T-helper 9 cell (primary cell): ENCODE measurements at regions not wholly inside any gene's neighbourhood (a gene's known extent, or its start where the extent isn't known, plus 50 kb on each side); places are given as distances from the start of the nearest gene placed in this dataset.

Experiments
- DNase-seq: peaks from one replicate; pipeline ENCODE4 v3.0.0-alpha.2; 2020

DNA sequence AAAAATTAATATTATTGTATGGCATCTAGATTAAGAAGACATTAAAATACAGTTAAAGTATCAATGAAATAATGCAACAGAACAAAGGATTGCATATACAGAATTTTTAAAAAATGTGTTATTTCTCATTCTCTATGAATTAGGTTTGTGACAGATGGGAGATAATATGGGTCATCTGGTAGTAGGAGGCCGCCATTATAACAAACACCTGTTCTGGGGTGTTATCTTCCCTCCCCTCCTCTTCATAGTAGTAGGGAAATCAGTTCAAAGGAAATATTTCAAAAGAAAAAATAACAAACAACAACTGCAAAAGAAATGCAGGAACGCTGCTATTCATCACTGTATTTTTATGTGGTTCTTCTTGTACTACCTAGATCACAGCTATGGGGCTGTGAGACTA lies 187.0 kb upstream of the ATP2B1 start:
- DNase-seq, result no peak

DNA sequence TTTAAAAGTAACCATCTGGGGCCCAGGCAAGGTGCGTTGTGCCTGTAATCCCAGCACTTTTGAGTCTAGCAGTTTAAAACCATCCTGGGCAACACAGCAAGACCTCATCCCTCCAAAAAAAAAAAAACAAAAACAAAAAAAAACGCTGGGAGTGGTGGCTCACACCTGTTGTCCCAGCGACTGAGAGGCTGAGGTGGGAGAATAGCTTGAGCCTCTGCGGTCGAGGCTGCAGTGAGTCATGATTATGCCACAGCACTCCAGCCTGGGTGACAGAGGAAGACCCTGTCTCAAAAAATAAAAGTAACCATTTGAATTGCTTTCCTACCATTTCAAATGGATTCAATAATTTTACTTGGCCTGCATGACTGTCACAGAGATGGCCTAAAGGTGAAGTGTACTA lies 186.5 kb upstream of the ATP2B1 start:
- DNase-seq, result no peak

GRCh38 chr12:89893972-89894706 lies 185.5 kb upstream of the ATP2B1 start:
- no peak for DNase-seq

DNA sequence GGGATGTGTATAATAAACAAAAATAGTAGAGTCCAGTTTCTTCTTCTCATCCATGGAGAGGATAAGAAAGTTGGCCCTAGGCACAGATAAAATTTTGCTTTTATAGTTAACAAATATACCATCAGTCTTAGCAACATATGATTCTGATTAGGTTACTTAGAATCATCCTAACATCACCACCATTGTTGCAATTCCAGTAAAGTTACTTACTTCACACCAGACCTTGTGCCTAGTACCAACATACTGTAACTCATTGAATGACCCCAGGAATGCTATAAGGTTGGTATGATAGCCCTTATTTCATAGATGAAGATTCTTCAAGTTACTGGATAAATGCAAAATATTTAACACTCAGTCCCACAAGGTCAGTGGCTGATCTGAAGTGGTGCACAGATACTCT lies 183.8 kb upstream of the ATP2B1 start:
- no peak for DNase-seq

GRCh38 chr12:89891933-89892332 lies 183.3 kb upstream of the ATP2B1 start:
- no peak for DNase-seq

GRCh38 chr12:89890161-89890560 lies 181.5 kb upstream of the ATP2B1 start:
- DNase-seq, result no peak

DNA sequence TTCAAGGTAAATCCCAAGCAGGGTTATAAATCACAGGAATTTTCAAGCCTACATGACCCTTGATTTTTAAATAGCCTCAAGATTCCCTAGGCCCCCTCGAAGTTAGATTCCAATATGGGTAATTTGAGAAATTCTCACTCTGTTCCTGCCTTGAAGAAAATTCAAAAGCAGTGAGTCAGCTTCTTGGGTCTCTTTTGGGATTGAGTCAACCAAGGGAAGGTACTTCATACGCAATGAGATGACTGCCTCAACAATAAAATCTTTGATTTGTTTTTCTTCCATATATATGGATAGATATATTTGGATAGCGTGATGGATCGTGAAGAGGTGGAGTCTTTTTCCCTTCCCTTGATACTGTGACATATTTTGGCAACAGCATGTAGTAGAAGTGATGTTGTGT lies 180.4 kb upstream of the ATP2B1 start:
- DNase-seq, result no peak

- DNase-seq, result no peak
Measured at GRCh38 chr12:89884952-89885351, 176.3 kb upstream of the ATP2B1 start.

DNA sequence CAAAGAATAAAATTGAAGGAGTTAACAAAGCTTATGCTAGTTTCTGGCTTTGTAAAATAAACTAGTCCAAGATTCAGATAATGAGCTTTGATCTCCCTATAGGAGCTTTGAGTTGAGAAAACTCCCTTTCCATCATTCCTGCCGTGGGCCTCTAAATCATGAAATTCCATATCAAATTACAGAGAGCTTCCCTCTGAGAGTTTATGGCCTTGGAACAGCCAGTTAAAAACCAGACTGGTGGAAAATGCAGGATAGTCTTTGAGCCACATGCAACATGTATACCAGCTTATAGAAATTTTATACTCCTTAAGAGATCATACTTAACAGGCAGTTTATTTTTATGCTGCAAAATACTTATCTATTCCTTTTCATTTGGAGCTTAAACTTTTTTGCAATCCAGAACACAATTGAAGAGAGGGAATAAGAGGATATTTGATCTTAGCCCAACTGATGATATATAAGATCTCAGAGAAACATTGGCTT lies 175.8 kb upstream of the ATP2B1 start:
- DNase-seq, result no peak

DNA sequence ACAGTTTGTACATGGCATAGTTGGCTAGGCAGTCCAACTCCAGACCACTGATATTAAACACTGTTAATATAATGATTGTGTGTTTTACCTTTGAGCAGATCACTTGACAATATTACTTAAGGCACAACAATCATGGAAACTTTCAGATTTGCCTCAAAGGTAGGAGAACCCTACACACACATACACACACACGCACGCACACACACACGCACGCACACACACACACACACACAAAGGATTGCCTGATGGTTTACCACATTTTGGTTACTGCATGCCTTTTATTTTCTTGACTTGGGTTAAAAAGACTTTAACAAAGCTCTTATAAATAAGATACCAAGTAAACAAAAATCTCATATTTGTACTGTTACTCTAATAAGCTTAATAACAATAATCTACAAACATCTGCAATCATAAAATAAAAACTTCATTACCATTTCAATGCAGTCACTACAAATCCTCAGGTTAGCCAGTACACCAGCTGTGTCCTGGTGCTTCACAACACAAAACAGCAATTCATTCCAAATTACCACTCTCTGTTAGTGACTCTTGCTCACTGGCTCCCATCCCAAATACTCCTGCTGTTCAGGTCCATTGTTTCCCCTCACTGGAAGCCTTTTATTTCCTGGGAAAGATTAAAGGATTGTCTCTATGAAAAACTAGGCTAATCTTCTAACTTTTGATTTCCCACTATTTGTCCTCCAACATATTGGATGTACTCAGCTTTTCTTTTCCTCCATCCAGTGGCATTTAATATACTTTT lies 175.2 kb upstream of the ATP2B1 start:
- DNase-seq, result no peak

- no peak for DNase-seq
Measured at GRCh38 chr12:89882792-89883191, 174.2 kb upstream of the ATP2B1 start.

- no peak for DNase-seq
Measured at GRCh38 chr12:89882050-89882449, 173.4 kb upstream of the ATP2B1 start.

DNA sequence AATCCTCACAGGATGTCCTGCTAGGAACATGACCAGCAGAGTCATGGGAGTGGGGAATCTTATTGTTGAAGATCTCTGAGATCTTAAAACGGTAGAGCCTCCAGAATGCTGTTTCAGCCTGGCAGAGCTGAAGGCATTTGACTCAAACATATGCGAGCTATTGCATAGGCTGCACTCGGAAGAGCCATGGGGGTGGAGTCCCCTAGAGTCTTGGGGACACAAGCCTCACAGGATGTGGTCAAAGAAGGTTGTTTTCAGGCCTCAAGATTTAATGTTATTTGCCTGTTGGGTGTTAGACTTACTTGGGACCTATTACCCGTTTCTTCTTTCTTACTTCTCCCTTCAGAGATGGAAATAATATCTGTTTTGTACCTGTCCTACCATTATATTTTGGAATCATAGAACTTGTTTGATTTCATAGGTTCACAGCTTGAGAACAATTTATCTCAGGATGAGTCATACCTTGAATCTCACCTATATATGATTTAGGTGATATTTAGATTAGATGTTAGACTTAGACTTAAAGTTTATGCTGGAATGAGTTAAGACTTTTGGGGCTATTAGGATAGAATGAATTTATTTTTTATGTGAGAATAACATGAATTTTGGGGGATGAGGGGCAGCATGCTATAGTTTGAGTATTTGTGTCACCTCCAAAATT lies 172.2 kb upstream of the ATP2B1 start:
- DNase-seq, result peak; percentile 12

DNA sequence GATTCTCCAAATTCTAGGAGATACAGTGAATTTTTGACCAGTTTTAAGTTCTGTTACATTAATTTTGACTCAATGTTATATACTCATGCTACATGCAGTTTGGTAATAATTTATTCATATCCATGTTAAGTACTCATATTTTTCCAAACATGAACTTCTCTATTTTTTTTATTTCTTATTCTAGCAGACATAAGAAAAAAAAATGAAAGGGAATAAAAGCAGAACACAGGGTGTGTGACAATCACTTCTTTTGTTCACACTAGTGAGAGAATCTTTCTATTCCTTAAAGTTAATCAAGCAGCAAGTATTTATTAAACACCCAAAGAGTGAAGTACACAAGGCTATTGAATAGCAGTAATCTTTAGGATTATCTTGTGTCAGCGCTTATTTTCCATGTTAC lies 171.1 kb upstream of the ATP2B1 start:
- no peak for DNase-seq

DNA sequence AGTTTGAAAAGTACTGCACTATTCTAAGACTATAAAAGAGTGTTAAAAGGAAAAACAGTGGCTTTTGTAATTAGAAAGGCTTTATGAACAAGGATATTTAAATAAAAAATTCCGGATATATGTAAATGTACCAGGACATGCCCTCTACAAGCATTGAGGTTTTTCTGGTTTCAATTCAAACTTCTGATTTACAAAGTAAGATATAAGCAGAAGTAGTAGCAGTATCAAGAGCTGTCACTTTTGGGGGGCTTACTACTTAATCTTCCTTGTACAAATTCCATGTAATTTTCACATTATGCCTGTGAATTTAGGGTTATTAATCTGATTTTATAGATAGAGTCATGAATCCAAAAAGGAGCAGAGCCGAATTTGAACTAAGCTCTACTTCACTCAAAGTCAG lies 170.3 kb upstream of the ATP2B1 start:
- DNase-seq, result no peak

DNA sequence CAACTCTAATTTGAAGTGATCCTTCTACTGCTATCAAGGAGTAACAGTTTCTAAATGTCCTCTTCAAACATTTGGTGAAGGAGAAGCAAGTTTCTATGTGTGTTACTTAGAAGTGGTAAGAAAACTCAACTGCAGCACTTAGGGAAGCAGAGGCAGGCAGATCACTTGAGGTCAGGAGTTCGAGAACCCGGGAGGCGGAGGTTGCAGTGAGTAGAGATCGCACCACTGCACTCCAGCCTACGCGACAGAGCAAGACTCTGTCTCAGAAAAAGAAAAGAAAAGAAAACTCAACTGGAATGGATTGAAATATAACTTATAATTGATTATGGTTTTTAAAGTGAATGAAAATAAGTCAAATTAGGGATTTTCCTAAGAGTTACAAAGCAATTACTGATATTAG lies 169.7 kb upstream of the ATP2B1 start:
- DNase-seq, result no peak

DNA sequence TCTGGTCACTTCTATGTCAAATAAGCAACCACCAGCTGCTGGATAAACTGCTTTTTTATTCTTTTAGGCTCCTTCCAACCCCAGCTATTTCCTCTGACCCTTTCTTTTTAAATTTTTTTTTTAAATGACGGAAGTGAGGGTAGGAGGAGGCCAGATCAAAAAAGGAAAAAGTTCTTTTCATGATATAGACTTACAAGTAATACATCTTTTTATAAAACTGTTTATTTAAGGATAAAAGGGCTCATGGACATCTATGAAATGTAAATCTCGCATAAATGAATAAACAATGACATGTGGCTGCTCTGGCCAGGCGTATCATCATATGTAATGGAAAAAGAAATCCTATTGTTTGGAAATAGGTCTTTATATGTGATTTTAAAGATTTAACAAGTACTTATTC lies 169.0 kb upstream of the ATP2B1 start:
- no peak for DNase-seq

DNA sequence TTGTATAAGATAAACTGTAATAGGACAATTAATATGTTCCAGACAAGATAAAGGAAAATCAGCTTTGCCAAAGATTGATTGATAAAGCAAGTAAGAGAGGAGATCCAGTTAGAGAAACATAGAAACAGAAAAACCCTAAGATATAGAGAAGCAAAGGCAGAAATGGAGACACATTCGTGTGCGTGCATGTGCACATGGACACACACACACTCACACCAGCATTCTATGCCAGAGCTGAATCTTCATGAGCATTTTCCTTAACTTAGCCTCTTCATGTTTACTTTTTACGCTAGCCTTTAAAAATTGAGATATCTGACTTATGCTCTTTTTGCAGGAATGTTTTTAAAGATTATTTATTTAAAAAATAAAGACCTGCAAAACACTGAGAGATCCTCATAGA lies 168.5 kb upstream of the ATP2B1 start:
- DNase-seq, result no peak

DNA sequence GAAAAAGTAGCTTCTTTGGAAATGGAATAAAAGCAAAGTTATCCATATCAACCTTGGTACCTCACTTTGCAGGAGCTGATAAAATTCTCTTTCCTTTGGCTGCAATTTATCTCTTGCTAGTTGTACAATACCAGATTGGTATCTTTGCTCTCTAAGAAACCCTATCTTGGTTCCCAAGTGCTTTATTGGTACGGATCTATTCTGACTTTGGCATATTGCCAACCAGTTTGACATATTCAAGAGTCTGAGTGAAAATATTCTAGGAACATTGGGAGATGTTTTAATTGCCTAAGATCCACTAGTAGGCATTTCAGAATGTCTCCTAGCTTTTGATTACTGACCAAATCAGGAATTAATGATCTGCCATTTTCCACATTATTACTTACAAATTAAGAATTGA lies 167.2 kb upstream of the ATP2B1 start:
- no peak for DNase-seq

DNA sequence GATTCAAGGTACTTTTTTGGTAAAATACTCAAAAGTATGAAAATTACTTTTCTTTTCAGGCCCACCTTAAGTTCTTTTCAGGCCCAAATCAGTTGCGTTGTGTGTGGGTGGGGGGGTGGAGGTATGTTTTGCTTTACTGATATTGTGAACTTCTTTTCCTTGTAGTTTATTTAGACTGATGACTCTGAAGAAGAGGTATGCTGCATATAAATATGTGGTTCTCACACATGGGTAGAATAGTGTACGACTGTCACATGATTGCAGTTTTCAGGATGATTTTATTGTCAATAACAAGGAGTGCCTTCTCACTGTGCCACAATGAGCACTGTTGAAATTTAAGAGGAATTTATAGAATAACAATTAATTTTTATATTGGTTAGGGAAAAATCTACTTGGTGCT lies 166.6 kb upstream of the ATP2B1 start:
- DNase-seq, result no peak

DNA sequence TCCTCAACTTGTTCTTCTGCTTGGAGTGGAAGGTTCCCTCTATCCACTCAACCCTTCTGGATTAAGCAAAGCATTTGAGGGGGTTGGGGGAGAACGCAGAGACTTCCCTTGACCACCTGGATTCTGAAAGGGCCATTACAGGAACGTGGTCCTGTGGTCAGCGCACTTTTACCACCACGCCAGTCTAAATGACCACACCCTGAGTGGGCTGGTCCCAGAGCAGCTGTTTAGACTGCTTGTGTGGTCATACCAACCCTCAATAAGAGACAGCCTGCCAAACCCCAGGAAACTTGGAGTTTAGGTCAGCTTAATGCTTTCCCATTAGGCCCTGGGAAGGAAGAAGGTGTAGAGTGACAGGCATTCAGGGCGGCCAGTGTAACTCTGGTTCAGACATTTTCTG lies 165.5 kb upstream of the ATP2B1 start:
- DNase-seq, result no peak

DNA sequence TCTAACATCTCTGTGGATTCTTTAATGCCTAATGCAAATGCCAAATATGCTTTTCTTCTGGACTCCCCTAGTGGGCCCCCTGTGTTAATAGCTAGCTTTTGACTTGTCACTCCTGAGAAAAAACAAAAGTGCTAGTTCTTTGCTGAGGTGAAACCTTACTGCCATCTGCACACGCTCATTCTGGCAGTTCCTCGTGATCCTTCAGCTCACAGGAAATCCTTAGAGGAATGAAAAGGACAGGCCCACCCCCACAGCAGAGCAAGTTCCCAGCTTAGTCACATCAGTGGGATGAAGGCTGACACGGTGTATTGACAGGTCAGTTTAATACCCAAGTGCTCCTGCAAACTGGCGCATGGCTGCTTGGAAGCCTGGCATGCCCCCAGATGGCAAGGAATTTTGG lies 165.1 kb upstream of the ATP2B1 start:
- DNase-seq, result no peak

GRCh38 chr12:89872922-89873630 lies 164.4 kb upstream of the ATP2B1 start:
- no peak for DNase-seq
